Fibroblast of mammary gland (primary cell): ENCODE measurements at regions not wholly inside any gene's neighbourhood (a gene's known extent, or its start where the extent isn't known, plus 50 kb on each side); places are given as distances from the start of the nearest gene placed in this dataset.

ENCODE experiments used
- DNase-seq: peaks from one replicate; pipeline ENCODE4 v3.0.0-alpha.2; 2010; ENCODE audit warnings: low read depth
- H3K4me3 ChIP-seq: 2 replicates; pipeline ENCODE4 v1.5.1; 2011; ENCODE audit warnings: low read depth, mild to moderate bottlenecking, low read length, moderate library complexity; ENCODE audit not compliant: control insufficient read depth
- CTCF ChIP-seq: conservative IDR thresholded peaks from 2 replicates; pipeline ENCODE4 v1.5.1; 2011; ENCODE audit warnings: low read depth, low read length, inconsistent platforms; ENCODE audit not compliant: control insufficient read depth, insufficient read depth

GRCh38 chr9:108178318-108178717 is 677.5 kb downstream of the ACTL7B start:
- no peak overlapping the region for H3K4me3 ChIP-seq
- DNase-seq: no peak
- TF ChIP-seq CTCF: no peak

DNA sequence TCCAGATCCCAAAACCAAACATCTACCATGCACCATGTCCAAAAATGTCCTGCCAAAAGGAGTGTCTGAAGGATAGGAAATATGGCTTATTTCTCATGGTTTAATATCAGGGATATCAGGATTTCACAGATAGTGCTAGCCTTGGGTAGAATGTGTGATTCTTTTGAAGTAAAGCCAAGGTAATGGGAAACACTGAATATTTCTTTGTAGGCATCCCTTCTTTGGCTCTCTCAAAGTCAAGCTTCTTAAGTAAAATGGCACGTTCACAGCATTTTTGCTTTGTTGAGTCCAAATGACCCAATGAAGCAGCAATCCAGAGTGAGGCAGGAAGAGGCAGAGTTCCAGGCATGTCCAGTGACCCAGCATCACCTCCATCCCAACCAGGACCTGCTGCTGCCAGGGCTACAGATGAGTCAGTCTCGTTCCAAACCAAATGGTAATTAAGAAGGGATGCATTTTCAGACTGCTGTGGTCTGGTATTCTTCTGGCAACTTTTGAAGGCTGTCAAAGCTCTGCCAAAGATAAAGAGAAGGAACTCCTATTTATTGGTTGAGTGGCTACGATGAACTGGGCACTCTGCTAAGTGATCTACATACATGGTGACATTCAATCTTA is 678.8 kb upstream of the KLF4 start:
- no peak for TF ChIP-seq CTCF
- no peak overlapping the region for H3K4me3 ChIP-seq
- DNase-seq: peak; percentile 92

GRCh38 chr9:108167136-108167900 is 677.7 kb upstream of the KLF4 start:
- no peak for TF ChIP-seq CTCF
- no peak for DNase-seq
- H3K4me3 ChIP-seq: no peak overlapping the region

DNA sequence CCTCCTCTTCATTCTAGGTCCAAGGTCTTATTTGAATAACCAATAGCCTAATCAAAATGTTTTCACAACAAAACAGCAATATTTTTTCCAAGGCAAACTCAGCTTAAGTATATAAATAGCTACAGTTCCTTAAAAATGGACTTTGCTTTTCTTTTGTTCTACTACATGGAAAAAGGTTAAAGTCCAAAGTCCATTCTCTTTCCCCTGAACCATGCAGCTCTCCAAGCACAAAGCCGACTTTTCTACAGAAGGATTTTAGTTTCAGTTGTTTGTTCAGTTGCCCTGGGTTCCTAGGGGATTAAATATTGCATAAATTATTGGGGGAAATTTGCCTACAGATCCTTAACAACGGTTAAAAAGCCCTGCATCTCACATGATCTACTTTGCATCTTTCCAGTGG is 677.0 kb upstream of the KLF4 start:
- no peak overlapping the region for H3K4me3 ChIP-seq
- DNase-seq: no peak
- TF ChIP-seq CTCF: no peak

GRCh38 chr9:108163321-108164005 is 673.9 kb upstream of the KLF4 start:
- peak; percentile 76 for DNase-seq
- H3K4me3 ChIP-seq: no peak overlapping the region
- no peak for TF ChIP-seq CTCF

DNA sequence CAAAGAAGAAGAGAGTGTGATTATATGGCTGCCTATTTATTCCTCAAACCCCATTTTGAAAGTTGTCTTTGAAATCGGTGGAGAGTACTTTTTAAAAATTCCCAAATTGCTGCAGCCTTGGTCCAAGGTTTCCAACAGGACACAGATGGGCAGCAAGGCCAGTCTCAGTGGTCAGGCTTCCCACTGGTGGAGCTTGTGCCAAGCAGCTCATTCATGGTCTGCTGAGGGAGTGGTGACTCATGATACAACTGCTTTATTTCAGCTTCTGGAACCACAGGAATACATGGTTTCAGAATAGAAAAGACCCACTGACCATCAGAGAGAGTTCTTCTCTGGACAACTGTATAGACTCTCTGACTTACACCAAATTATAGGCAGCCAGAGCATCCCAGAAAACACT is 673.1 kb upstream of the KLF4 start:
- no peak overlapping the region for H3K4me3 ChIP-seq
- no peak for TF ChIP-seq CTCF
- DNase-seq: peak; percentile 94
